NCI-H345 treated with DMSO at 0.1 percent for 48 hours (cell line): ENCODE measurements at regions not wholly inside any gene's neighbourhood (a gene's known extent, or its start where the extent isn't known, plus 50 kb on each side); places are given as distances from the start of the nearest gene placed in this dataset.

Source experiments
- DNase-seq: peaks from one replicate; lab custom pipeline; 2025; ENCODE audit not compliant: unreplicated experiment; lab: John Stamatoyannopoulos, UW

DNA sequence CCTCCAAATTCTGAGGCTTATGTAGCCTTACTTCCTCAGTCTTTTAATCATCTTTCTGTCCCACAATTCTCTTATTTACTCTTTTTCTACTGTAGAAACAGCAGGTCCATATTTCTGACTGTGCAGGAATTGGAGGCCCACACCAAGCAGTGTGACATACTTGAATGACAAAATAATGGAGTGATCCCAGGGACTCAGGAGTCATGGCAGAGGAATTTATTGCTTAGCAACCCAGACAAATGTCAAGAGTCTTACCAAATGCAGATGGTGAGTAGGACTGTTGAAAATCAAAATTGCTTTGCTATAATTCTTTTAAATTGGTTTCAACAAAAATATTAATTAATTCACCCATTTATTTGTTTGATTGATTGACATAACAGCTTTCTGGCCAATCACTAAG lies 59.9 kb downstream of the HTR1B start:
- DNase-seq, result no peak

DNA sequence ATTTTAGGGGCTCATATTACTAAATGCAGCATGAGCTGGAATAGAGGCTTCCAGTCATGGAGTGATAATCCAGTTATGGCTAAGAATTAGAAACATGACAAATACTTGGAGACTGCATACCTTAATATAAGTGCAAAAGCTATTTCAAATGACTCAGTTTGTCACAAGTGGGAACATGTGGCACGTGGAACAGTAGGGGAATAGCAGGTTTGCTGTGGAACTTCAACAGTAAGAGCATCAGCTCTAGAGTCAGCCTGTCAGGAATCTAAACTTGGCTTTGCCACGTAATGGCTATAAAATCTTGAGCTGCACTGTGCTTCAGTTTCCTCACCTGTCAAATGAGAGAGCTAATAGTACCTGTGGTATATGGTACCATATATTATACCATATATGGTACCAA lies 62.1 kb downstream of the HTR1B start:
- DNase-seq, result no peak

DNA sequence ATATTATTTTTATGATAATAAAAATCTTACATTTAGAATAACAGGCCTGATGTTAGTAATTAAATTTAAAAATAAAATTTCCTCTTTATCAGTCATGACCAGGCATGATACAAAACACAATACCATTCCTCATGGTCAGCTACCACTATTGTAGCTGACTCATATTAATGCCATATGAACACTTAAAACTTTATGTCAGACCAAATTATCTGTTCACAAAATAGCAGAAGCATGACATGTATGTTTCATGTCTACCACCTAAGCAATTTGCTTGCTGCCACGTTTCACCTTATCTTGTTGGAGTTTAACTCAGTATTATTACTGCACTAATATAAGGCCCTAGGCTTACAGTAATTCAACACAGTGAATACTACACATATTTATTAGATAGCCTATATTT lies 65.7 kb downstream of the HTR1B start:
- DNase-seq, result no peak

DNA sequence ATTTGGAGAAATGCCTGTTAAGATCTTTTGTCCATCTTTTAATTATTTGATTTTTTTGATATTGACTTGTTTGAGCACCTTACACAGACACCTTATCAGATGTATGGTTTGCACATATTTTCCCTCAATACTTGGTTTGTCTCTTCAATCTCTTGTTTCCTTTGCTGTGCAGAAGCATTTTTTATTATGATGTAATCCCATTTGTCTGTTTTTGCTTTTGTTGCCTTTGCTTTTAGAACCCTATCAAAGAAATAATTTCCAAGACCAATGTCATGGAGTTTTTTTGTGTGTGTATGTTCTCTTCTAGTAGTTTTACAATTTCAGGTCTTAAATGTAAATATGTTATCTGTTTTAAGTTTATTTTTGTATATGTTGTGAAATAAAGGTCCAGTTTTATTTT lies 73.9 kb downstream of the HTR1B start:
- DNase-seq, result no peak

- no peak for DNase-seq
These were observed 80.3 kb downstream of the HTR1B start for GRCh38 chr6:77383026-77383425.

DNA sequence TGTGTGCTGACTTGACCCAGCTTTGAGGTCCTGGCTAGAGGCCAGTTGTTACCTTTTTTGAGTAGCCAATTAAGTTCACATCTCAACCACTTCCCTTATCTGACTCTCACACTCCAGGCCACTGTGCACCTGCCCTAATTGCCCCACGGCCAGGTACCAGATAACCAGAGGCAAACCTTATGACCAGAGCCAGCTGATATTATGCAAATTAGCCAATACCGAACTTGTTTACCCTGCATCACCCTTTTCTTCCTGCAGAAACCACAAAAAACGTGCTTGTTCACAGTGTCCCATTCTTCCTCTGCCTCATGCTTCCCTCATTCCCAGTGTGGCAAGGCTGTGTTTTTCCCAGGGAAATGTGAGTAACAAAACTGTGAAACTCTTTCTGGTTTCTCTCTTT lies 89.3 kb downstream of the HTR1B start:
- DNase-seq, result no peak

GRCh38 chr6:77371748-77372147 lies 91.5 kb downstream of the HTR1B start:
- no peak for DNase-seq

GRCh38 chr6:77368660-77369313 lies 94.5 kb downstream of the HTR1B start:
- DNase-seq, result no peak

DNA sequence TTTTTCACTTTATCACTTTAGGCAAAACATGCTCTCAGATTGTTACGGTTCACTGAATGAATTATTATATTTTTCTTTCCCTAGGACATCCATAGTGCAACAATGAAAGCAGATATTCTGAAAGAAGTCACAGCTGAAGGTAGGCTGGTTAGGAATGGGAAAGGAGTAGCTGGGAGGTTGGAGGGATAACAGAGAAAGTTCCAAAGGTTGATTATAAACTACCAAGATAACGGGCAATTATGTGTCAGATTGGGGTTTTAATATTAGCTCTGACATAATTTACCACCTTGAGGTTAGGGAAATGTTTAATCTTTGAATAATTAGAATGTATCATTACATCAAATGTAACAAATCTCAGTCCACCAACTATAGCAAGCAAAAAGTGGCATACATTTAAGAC lies 96.5 kb downstream of the HTR1B start:
- no peak for DNase-seq

- DNase-seq, result no peak
These were observed 99.6 kb downstream of the HTR1B start for GRCh38 chr6:77363702-77364101.

DNA sequence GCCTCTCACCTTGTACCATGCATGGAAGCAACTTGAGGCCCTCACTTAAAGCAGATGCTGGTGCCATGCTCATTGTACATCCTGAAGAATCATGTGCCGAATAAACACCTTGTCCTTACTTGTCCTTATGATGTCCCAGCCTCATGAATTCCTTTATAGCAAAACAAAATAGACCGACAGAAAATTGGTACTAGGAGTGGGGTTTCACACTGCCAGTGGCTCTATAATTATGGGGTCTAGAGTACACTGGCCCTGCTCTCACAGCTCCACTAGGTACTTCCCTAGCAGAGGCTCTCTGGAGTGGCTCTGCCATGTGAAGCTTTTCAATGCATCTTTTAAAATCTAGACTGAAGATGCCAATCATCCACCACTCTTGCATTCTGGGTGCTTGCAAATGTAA lies 101.2 kb downstream of the HTR1B start:
- no peak for DNase-seq

DNA sequence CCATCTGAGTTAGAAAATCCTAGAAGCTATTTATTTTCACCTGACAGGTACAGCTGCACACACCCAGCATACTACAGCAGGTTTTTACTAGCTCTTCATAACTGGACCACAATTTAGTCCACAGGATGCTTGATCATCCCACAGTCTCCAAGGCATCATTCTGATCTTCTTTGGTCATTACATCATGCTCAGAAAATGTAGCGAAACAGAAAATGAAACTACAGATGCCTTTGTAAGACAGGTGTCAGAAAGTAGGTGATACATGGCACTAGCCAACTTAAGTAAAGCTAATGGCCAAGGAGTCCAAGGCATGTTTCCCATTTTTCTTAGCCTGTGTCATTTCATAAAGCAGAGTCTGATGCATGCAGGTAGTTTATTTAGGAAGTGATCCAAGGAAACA lies 102.3 kb downstream of the HTR1B start:
- no peak for DNase-seq

DNA sequence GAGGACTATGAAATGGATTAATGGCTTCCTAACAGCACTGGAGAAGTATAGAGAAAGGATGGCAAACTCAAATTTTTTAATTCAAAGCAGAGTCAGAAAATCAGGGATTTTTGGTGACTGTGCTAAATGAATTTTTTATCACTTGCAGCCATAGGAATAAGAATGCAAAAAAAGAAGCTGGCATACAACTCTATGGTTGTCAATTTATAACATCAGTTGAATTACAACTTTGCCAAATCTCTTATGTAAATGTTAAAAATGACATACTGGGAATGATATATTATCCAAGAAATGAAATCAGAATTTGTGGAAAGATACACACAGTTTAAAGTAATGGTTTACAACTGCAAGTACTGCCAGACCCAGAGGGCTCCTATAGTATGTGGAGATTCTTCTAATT lies 106.5 kb downstream of the HTR1B start:
- DNase-seq, result no peak

GRCh38 chr6:77354581-77354980 lies 108.7 kb downstream of the HTR1B start:
- DNase-seq, result no peak

DNA sequence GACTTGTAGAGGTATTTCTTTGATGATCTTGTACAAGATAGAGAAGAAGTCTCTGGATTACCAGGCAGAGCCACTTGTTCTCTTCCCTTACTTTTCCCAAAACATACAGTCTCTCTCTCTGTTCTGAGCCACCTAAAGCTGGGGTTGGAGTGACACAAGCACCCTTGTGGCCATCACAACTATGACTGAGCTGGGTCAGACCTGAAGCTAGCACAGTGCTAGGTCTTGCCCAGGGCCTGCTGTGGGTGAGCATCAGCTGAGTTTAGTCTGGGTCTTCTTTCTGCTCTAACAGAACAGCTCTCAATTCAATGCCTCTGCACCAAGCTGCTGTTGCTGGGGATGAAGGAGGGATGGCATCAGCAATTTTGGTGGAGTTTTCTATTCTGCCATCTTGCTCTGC lies 110.2 kb downstream of the HTR1B start:
- DNase-seq, result no peak

GRCh38 chr6:77341058-77341986 lies 122.0 kb downstream of the HTR1B start:
- no peak for DNase-seq

GRCh38 chr6:77340331-77340730 lies 123.0 kb downstream of the HTR1B start:
- DNase-seq, result no peak

- DNase-seq, result no peak
These were observed 123.4 kb downstream of the HTR1B start for GRCh38 chr6:77339926-77340325.

- DNase-seq, result no peak
These were observed 125.9 kb downstream of the HTR1B start for GRCh38 chr6:77337392-77337791.

DNA sequence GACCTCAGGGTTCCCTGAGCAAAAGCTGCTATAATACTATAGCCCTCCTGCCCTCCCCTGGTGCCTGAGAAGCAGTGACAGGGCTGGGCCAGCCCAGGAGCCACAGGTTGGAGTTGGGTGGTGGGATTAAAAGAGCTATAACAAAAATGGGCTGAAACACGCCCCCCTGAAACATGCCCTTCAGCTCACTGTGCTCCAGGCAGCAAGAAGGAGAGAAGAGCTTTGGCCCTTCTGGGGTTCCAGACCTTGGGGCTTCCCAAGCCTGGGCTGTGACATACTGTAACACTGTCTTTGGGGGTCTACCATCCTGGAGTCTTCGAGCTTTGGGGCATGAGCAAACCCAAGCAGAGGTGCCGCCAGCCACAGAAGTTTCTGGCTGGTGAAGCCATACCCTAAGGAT lies 129.2 kb downstream of the HTR1B start:
- DNase-seq, result no peak

- no peak for DNase-seq
These were observed 130.2 kb downstream of the HTR1B start for GRCh38 chr6:77332915-77333623.

GRCh38 chr6:77326711-77327110 lies 136.6 kb downstream of the HTR1B start:
- DNase-seq, result no peak
